SU-DHL-6 (cell line): ENCODE measurements at regions not wholly inside any gene's neighbourhood (a gene's known extent, or its start where the extent isn't known, plus 50 kb on each side); places are given as distances from the start of the nearest gene placed in this dataset.

Source experiments
- H2AFZ ChIP-seq: fragments of 200-600 bp; sonication (generic); 2 replicates; pipeline ENCODE4 v1.6.1; 2014; ENCODE audit warnings: low read depth, mild to moderate bottlenecking, moderate library complexity, mixed read lengths, antibody characterized with exemption, low read length; ENCODE audit not compliant: severe bottlenecking
- H3F3A ChIP-seq: fragments of 200-600 bp; shearing (Covaris generic); 2 replicates; pipeline ENCODE4 v1.6.0; 2016; ENCODE audit warnings: antibody characterized with exemption, mild to moderate bottlenecking; ENCODE audit not compliant: insufficient read depth
- H3K27ac ChIP-seq: fragments of 200-600 bp; sonication (generic); 2 replicates; pipeline ENCODE4 v1.5.1; 2016; ENCODE audit warnings: low read depth, mild to moderate bottlenecking, low read length, moderate library complexity, mixed read lengths
- H3K27me3 ChIP-seq: fragments of 200-600 bp; sonication (generic), shearing (Covaris generic); 2 replicates; pipeline ENCODE4 v1.6.0; 2014; ENCODE audit warnings: mild to moderate bottlenecking, low read length
- H3K36me3 ChIP-seq: fragments of 200-600 bp; sonication (generic); 2 replicates; pipeline ENCODE4 v1.6.1; 2014; ENCODE audit warnings: mild to moderate bottlenecking, low read length, mixed read lengths
- H3K4me2 ChIP-seq: fragments of 300-600, 200-600 bp; shearing (Covaris generic), sonication (generic); 2 replicates; pipeline ENCODE4 v1.6.0; 2014; ENCODE audit warnings: low read length, low read depth, mild to moderate bottlenecking; ENCODE audit not compliant: poor library complexity, severe bottlenecking
- H3K4me3 ChIP-seq: fragments of 200-600 bp; sonication (generic); 2 replicates; pipeline ENCODE4 v1.5.1; 2014; ENCODE audit warnings: antibody characterized with exemption, low read length, mild to moderate bottlenecking, mixed read lengths; ENCODE audit not compliant: insufficient read depth, poor library complexity, severe bottlenecking
- H3K79me2 ChIP-seq: fragments of 200-600 bp; sonication (generic); 2 replicates; pipeline ENCODE4 v1.6.1; 2014; ENCODE audit warnings: mild to moderate bottlenecking, low read length, moderate library complexity; ENCODE audit not compliant: insufficient read depth
- H3K9ac ChIP-seq: fragments of 200-600 bp; sonication (generic); 2 replicates; pipeline ENCODE4 v1.7.0; 2014; ENCODE audit warnings: mild to moderate bottlenecking, low read length
- H3K9me2 ChIP-seq: fragments of 200-600 bp; sonication (generic); replicated peaks from 2 replicates; pipeline ENCODE4 v1.6.1; 2014; ENCODE audit warnings: low read length; ENCODE audit not compliant: insufficient read depth
- H3K9me3 ChIP-seq: fragments of 200-600 bp; sonication (generic); 2 replicates; pipeline ENCODE4 v1.6.1; 2014; ENCODE audit warnings: low read length, mixed read lengths; ENCODE audit not compliant: insufficient read depth
- H4K20me1 ChIP-seq: fragments of 200-600 bp; sonication (generic); 2 replicates; pipeline ENCODE4 v1.6.1; 2014; ENCODE audit warnings: low read depth, mild to moderate bottlenecking, antibody characterized with exemption, low read length, moderate library complexity, mixed read lengths
- CTCF ChIP-seq: fragments of 200-600 bp; sonication (generic); IDR thresholded peaks from one replicate; pipeline ENCODE4 v1.5.1; 2017; ENCODE audit warnings: antibody characterized with exemption, mild to moderate bottlenecking, low read length, moderate library complexity; ENCODE audit not compliant: insufficient read depth, poor library complexity, severe bottlenecking
- EZH2phosphoT487 ChIP-seq: fragments of 200-600 bp; sonication (generic), shearing (Covaris generic); conservative IDR thresholded peaks from 2 replicates; pipeline ENCODE4 v1.6.1; 2018; ENCODE audit warnings: mild to moderate bottlenecking, antibody characterized with exemption, low read length, moderate library complexity, mixed read lengths

- Histone ChIP-seq H3K9me3 (no peaks in the 10 kb centered on the region), H4K20me1 (no peaks in the 10 kb centered on the region), H3K4me3 (no peak overlapping the region), H3K9me2 (no peaks in the 10 kb centered on the region), H3K9ac (no peak overlapping the region), H3K27ac (no peak overlapping the region), H3F3A (no peaks in the 10 kb centered on the region), H3K4me2 (no peak overlapping the region), H2AFZ (no peak overlapping the region), H3K79me2 (no peaks in the 10 kb centered on the region), H3K36me3 (no peaks in the 10 kb centered on the region), H3K27me3 (no peaks in the 10 kb centered on the region)
- TF ChIP-seq CTCF (no peak), EZH2phosphoT487 (no peak)
Observed at GRCh38 chr3:76638006-76638405, 401.9 kb upstream of the ROBO2 start.

- Histone ChIP-seq H3K9me3 (no peaks in the 10 kb centered on the region), H3K9ac (no peak overlapping the region), H3K4me3 (no peak overlapping the region), H3K4me2 (no peak overlapping the region), H3K79me2 (no peaks in the 10 kb centered on the region), H3K27me3 (no peaks in the 10 kb centered on the region), H3K36me3 (no peaks in the 10 kb centered on the region), H3F3A (no peaks in the 10 kb centered on the region), H2AFZ (no peak overlapping the region), H3K27ac (no peak overlapping the region), H4K20me1 (no peaks in the 10 kb centered on the region), H3K9me2 (no peaks in the 10 kb centered on the region)
- TF ChIP-seq EZH2phosphoT487 (no peak), CTCF (no peak)
Observed at GRCh38 chr3:76643623-76644304, 396.1 kb upstream of the ROBO2 start.

- no peaks in the 10 kb centered on the region for H3F3A ChIP-seq
- H3K36me3 ChIP-seq = no peaks in the 10 kb centered on the region
- H4K20me1 ChIP-seq = no peaks in the 10 kb centered on the region
- no peak overlapping the region for H2AFZ ChIP-seq
- no peak overlapping the region for H3K9ac ChIP-seq
- H3K9me3 ChIP-seq = no peaks in the 10 kb centered on the region
- no peak overlapping the region for H3K4me3 ChIP-seq
- no peak for TF ChIP-seq EZH2phosphoT487
- TF ChIP-seq CTCF = no peak
- H3K9me2 ChIP-seq = no peaks in the 10 kb centered on the region
- H3K4me2 ChIP-seq = no peak overlapping the region
- no peaks in the 10 kb centered on the region for H3K79me2 ChIP-seq
- no peaks in the 10 kb centered on the region for H3K27me3 ChIP-seq
- no peak overlapping the region for H3K27ac ChIP-seq
Observed at GRCh38 chr3:76644305-76644675, 395.6 kb upstream of the ROBO2 start.
